ENCODE measurements at regions not wholly inside any gene's neighbourhood (a gene's known extent, or its start where the extent isn't known, plus 50 kb on each side); places are given as distances from the start of the nearest gene placed in this dataset.

DNA sequence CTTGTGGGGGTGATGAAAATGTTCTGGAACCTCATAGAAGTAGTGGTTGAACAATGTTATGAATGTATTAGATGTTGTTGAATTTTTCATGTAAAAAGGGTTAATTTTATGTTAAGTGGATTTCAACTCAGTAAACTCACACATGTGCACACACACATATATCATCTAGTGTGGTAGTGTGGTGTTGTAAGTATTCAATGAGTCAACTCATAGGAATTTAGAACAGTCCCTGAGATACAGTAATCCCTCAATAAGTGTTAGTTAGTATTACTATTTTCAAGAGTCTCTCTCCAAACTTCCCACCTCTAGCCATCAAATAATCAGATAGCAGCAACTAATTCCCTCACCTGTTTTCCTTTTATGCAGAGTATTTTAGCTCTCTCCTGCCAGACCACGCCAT, 563.1 kb upstream of the JARID2 start:
- TF ChIP-seq POLR2A (IDR thresholded peaks at IDR 0.05) (no peak), EP300 (IDR thresholded peaks at IDR 0.05) (no peak)
- TF ChIP-seq, protein P1, sequence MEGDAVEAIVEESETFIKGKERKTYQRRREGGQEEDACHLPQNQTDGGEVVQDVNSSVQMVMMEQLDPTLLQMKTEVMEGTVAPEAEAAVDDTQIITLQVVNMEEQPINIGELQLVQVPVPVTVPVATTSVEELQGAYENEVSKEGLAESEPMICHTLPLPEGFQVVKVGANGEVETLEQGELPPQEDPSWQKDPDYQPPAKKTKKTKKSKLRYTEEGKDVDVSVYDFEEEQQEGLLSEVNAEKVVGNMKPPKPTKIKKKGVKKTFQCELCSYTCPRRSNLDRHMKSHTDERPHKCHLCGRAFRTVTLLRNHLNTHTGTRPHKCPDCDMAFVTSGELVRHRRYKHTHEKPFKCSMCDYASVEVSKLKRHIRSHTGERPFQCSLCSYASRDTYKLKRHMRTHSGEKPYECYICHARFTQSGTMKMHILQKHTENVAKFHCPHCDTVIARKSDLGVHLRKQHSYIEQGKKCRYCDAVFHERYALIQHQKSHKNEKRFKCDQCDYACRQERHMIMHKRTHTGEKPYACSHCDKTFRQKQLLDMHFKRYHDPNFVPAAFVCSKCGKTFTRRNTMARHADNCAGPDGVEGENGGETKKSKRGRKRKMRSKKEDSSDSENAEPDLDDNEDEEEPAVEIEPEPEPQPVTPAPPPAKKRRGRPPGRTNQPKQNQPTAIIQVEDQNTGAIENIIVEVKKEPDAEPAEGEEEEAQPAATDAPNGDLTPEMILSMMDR (IDR thresholded peaks at IDR 0.05), result no peak
- 93 to 100% (median 100%) methylated on average over 1 of the region's 1 CpG for WGBS, 3 donors
- intact Hi-C loops (cut with DNase I), result no loop called here

DNA sequence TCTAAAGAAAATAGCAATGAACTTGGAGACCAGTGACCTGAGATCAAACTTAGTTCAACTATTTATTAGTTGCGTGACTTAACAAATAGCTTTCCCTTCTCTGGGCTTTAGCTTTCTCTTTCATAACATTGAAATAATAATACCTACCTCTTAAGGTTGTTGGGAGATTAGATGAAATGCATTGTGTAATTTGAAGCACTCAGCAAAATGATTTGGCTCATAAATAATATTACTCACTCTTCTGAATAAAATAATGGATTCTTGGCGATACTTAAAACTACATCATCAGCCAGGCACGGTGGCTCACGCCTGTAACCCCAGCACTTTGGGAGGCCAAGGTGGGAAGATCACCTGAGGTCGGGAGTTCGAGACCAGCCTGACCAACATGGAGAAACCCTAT, 556.2 kb upstream of the JARID2 start:
- TF ChIP-seq POLR2A (IDR thresholded peaks at IDR 0.05) (no peak), EP300 (IDR thresholded peaks at IDR 0.05) (no peak)
- TF ChIP-seq, protein P1 (IDR thresholded peaks at IDR 0.05), result no peak
- H3K27ac ChIP-seq, result no peak overlapping the region
- WGBS, 3 donors, result 92 to 98% (median 94%) methylated on average over 6 of the region's 6 CpGs
- DNase-seq, result no peak
- H3K9me3 ChIP-seq, result no peaks in the 10 kb centered on the region
- H3K4me3 ChIP-seq, result no peak overlapping the region
- no peaks in the 10 kb centered on the region for H3K4me1 ChIP-seq (ENCODE audit: insufficient read depth)
- intact Hi-C loops (cut with DNase I), result no loop called here
- H3K36me3 ChIP-seq, result no peaks in the 10 kb centered on the region
- H3K27me3 ChIP-seq, result no peaks in the 10 kb centered on the region

More for the DNA sequence above, 563.1 kb upstream of the JARID2 start:
- no peak overlapping the region for H3K27ac ChIP-seq
- H3K9me3 ChIP-seq, result no peaks in the 10 kb centered on the region
- no peaks in the 10 kb centered on the region for H3K36me3 ChIP-seq
- no peak overlapping the region for H3K4me3 ChIP-seq
- no peaks in the 10 kb centered on the region for H3K4me1 ChIP-seq (ENCODE audit: insufficient read depth)
- DNase-seq, result no peak
- no peaks in the 10 kb centered on the region for H3K27me3 ChIP-seq

DNA sequence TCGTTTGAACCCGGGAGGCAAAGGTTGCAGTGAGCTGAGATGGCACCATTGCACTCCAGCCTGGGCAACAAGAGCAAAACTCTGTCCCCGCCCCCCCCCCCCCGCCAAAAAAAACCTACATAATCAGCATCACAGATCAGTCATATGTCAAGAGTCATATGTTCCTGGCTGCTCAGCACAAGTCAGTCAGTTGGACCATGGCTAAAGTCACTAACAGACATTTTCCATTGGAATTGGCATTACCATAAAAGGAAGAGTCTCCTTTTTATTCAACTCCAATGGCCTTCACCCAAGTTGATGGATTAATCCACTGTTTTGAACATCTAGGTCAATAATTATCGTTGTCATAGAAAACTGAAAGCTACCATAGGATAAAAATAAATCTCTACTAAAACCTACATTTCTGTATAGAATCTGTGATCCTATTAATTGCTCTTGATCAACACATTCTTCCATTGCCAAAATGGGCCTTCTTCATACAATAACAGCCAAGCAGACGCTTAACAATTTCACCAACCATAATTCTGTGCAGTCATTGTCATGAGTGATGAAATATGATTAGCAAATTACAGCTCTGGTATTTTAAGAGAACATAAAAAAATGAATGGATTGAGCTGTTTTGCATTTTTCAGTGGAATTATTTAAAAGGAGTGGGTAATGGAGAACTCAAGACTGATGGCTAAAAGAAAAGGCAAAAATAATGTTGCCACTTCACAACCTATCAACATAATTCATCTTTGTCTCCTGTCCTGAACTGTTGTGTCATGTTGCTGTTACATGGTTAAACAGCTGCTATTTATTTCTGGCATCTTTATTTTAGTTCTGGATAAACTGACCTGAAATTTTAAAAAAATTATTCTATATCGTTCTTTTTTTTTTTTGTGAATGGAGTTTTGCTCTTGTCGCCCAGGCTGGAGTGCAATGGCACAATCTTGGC, 555.5 kb upstream of the JARID2 start:
- intact Hi-C loops (cut with DNase I), result no loop called here
- Histone ChIP-seq H3K9me3 (no peaks in the 10 kb centered on the region), H3K4me3 (no peak overlapping the region), H3K36me3 (no peaks in the 10 kb centered on the region), H3K4me1 (ENCODE audit: insufficient read depth) (no peaks in the 10 kb centered on the region), H3K27me3 (no peaks in the 10 kb centered on the region), H3K27ac (no peak overlapping the region)
- 83 to 90% (median 83%) methylated on average over 8 of the region's 8 CpGs for WGBS, 3 donors
- no peak for TF ChIP-seq EP300 (IDR thresholded peaks at IDR 0.05)
- no peak for TF ChIP-seq POLR2A (IDR thresholded peaks at IDR 0.05)
- TF ChIP-seq, protein P1 (IDR thresholded peaks at IDR 0.05), result no peak
- DNase-seq, result no peak

DNA sequence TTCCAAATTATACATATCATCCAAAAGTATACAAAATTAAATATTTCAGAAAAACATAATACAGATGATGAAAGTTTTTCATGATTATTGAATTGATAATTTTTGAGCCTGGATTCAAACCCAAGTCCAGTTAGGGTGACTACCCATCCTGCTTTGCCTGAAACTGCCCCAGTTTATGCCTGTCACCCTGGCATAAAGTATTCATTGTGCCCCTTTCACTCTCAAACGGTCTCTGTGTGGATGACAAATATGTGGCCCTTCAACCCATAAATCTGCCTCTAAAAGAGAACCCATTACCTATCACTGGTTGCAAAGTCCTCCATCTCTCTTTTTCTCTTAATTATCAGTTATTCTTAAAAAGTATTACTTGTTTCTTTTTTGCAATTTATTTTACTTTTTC, 553.7 kb upstream of the JARID2 start:
- Histone ChIP-seq H3K4me3 (no peak overlapping the region), H3K36me3 (no peaks in the 10 kb centered on the region), H3K27me3 (no peaks in the 10 kb centered on the region), H3K27ac (no peak overlapping the region), H3K9me3 (no peaks in the 10 kb centered on the region), H3K4me1 (ENCODE audit: insufficient read depth) (no peaks in the 10 kb centered on the region)
- intact Hi-C loops (cut with DNase I), result no loop called here
- no peak for DNase-seq
- WGBS, 3 donors, result 59 to 82% (median 80%) methylated on average over 1 of the region's 1 CpG
- TF ChIP-seq EP300 (IDR thresholded peaks at IDR 0.05), result no peak
- TF ChIP-seq, protein P1 (IDR thresholded peaks at IDR 0.05), result no peak
- TF ChIP-seq POLR2A (IDR thresholded peaks at IDR 0.05), result no peak
